NCI-H526 treated with DMSO at 0.1 percent for 48 hours (cell line): ENCODE measurements at regions not wholly inside any gene's neighbourhood (a gene's known extent, or its start where the extent isn't known, plus 50 kb on each side); places are given as distances from the start of the nearest gene placed in this dataset.

Experiments used
- DNase-seq: peaks from one replicate; lab custom pipeline; 2025; lab: John Stamatoyannopoulos, UW

DNA sequence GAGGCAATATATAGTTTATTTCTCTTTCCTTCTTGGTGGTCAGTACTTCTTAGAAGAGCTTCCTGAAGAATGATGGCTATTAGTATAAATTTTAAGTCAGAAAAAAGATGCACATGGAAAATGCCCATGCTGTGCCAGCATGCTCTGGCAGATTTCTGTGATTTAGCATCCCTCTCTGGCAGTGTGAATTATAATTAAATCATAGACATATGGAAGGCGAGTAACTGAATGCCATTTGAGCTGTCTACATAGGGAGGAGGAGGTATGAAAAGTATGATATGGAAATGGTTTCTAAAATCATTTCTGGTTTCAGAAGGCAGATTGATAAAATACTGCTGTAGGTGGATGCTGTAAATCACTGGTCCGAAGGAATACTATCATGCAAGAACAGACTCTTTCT lies 754.9 kb upstream of the LRATD1 start:
- no peak for DNase-seq

DNA sequence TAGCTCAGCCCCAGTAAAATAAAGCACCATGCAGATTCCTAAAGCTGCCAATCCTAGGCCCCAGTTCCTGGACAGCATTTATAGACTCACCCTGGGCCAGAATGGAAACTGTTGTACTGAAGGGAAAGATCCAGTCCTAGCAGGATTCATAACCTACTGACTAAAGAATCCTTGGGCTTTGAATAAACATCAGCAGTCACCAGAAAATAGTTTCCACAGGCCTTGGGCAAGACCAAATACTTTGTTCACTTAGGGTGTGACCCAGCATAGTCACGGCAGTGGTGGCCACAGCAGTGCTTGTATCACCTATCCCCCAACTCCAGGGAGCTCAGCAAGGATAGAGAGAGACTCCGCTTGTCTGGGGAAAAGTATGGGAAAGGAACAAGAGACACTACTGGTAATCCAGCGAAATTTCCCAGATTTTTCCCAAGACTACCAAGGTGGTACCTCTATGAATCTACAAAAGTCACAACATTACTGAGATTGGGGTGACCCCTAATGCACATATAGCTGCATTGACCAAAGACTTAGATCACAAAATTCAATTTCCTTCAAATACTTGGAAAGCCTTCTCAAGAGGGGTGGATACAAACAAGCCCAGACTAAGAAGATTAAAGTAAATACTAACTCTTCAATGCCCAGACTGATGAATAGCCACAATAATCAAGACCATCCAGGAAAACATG lies 748.1 kb upstream of the LRATD1 start:
- DNase-seq = no peak

DNA sequence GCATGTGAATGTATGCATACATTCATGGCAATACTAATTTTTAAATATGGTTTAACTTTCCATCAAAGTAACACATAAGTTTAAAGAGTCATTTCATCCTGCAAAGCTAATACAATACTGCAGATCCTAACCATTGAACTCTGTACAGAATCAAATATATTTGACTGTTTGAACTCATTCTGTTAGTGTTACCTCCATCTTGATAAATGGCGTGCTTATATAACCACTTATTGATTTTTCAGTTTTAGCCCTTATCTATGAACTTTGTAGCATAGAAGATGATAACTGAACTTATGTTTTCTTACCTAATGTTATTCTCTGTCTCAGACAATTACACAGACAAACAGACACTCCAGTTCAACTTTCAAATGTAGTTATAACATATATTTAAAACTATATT lies 731.0 kb upstream of the LRATD1 start:
- no peak for DNase-seq

DNA sequence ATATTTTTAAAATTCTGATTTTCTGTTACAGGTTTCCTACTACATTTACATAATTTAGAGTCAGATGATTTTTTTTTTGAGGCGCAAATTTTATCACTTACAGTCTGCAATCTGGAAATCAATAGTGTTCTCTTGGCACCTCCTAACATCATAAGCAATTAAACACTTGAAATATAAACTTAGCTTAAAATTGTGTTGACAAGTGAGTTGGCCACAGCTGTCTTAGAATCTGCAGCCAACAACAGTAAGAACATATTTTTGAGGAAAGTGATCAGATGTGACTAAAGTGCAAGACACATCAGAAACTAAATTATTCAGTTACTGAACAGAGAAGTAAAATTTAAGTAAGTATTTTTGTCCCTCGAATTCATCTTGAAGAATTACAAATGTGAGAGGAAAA lies 726.7 kb upstream of the LRATD1 start:
- no peak for DNase-seq

DNA sequence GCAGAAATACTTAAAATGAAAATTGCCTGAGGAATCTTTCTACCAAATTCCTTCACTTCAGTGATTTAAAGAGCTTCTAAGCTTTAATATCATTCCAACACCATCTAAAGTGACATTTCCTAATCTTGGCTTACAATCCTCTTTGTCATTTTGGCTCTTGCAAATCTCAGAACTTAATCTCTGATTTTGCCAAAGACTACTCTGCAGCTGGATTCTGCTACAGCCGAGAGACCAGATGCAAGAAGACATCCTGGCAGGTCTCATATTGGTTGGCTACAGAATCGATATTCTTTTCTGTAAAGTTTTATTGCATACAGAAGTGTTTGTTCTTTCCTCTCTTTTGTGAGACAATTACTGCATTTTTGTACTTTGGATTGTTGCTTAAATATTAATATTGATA lies 716.5 kb upstream of the LRATD1 start:
- no peak for DNase-seq

DNA sequence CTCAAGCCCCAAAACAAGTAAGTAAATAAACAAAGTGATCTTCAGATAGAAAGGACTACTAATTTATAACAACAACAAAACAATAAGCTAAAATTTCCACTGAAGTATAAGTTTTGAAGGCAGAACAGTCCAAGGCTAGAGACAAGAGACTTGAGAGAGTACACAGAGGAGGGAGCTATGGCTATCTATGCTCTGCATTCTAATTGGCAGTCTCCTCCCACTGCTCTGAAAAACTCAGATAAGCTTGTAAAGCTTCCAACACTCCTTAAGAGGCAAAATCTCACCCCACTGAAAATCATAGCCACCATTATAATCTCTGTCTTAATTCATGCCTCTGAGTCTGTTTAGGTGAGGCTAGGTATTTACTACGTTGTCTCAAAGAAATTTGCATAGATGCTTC lies 714.6 kb upstream of the LRATD1 start:
- no peak for DNase-seq

DNA sequence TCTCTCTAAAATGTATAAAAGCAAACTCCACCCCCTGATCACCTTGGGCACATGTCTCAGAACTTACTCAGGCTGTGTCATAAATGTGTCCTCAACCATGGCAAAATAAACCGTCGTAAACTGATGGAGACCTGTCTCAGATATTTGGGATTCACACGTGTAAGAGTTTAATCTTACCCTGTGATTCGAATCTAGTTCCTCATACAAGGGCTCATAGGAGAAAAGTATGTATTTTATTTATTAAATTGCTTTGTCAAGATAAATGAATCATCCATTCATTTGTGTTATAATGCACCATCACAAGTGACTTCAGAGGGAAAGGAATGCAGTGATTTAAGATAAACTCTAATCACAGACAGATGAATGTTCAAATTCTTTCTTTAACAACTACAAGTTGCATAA lies 712.5 kb upstream of the LRATD1 start:
- no peak for DNase-seq

DNA sequence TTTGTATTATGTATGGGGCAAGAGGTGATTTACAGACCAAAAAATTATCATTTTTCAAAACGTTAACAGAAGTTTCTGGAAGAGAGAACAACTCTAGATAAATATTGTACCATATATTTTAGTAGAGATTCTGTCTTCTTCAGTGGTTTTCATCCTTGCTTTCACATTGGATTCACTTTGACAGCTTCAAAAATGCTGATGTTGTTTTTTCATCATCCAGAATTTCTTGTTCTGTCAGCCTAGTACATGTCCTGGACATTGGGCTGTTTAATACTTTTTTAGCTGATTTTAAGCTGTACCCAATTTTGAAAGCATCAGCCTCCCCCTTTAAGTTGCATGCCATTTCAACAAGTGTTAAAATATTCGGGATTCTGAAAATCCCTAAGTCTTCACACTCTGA lies 711.3 kb upstream of the LRATD1 start:
- no peak for DNase-seq

DNA sequence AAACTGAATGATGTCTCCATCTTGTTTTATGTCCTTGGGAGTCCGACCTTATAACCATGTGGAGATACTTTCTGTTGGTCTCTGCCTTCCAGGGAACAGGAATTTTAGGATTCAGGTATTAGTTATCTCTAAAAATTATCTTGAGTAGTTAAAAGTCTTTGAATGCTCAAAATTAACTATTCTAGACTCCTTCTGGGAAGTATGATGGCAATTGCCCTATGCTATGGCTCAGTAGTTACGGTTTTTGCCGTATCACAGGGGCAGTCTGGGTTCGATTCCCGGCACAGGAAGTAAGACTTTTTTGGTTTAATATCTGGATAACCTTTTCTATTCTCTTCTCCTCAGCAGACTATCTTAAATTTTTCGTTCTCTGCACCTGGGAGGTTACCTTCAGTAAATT lies 708.7 kb upstream of the LRATD1 start:
- no peak for DNase-seq

DNA sequence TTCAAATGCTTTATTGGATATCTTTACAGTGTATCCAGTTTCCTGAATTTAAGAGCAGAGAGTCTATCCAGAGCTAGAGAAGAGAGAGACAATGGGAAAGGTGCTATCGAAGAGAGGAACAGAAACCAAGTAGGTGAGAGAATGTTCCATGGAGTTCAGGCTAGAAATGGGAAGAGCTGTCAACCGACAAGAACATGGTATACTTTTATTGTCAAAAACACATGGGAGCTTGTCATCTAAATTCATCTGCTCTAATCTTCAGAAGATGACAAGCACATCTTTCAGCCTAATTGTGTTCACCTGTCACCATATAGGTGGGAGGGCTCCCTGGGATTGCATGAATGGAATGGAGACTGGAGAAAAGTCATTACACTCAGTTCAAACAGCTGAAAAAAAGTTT lies 690.4 kb upstream of the LRATD1 start:
- DNase-seq = no peak

DNA sequence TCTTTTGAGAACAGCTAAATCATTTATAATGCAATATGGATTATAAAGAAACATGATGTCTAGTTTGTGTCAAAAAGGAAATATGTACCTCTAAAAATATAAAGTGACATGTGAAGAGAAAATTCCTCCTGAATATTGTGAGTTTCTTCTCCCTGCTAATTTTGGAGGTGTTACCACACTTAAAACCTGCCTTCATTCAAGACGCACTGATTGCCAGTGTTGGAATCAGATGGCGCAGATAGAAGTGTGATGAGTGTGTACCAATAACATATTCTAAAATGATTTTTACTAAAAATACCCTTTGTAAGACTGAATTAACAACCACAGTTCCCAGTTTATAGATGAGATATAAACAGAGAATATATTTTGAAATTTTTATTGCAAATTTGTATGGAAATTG lies 681.8 kb upstream of the LRATD1 start:
- DNase-seq = no peak

DNA sequence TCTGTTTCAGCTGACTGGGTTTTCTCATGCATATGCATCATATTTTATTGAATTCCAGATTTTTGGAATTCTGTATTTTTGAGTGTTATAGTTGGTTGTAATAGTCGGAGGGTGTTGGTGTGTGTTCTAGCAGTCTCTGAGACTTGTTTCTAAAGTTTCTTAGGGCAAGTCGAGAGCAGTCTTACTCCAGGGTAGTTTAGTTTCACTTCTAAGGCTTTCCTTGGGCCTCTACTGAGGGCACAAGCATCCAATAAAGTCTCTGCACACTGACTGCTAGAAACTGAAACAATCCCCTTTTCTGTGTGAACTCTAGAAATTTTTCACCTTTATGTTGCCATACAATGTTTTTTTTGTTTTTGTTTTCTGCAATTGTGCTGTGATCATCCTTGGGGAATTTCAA lies 663.7 kb upstream of the LRATD1 start:
- DNase-seq = no peak

DNA sequence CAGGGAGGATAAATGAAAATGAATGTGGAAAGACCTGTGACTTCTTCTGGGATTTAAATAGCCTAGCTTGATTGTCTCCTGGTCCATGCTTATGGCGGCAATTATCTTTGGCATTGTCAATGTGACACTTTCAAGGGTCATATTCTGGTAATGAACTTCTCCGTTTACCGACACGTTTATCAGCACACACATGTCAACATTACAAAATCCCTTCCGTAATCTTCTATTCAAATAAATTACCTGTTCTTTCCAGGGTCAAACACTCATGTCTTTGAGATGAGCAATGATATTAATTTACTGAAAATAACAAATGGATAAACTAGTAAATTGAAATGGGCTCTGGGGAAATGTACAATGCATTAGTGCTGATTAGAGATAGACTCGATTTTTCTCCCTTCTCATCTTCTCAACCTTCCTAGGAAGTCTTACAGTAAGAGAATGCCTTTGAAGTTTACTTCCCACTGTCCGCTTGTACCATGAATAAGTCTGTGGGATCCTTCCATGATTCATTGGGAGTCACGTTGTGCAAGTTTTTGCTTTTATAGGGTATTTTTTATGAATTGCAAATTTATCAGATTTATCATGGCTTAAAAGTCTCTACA lies 646.3 kb upstream of the LRATD1 start:
- no peak for DNase-seq

DNA sequence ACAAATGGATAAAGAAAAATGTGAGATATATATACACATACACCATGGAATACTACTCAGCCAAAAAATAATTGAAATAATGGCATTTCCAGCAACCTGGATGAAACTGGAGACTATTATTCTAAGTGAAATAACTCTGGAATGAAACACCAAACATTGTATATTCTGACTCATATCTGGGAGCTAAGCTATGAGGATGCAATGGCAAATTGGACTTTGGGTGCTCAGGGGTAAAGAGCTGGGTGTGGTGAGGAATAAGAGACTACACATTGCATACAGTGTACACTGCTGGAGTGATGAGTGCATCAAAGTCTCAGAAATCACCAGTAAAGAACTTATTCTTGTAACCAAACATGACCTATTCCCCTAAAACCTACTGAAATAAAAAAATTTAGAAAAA lies 636.0 kb upstream of the LRATD1 start:
- no peak for DNase-seq

DNA sequence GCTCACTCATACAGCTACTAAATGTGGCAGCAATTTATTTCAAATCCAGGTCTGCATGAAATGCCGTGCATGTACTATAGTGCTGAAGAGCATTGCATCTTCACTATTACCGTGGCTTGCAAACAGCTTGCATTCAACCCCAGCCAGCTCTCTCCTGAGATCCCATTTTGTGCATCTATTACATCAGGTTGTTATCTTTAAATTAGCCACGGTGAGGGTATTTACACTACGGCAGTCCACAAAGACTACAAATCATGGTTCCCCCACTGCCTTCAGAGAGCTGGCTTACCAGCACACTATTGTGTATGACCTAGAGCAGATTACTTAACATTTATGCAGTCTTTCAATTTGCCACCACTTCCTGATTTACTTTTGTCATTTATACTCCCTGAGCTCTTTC lies 621.3 kb upstream of the LRATD1 start:
- DNase-seq = no peak

DNA sequence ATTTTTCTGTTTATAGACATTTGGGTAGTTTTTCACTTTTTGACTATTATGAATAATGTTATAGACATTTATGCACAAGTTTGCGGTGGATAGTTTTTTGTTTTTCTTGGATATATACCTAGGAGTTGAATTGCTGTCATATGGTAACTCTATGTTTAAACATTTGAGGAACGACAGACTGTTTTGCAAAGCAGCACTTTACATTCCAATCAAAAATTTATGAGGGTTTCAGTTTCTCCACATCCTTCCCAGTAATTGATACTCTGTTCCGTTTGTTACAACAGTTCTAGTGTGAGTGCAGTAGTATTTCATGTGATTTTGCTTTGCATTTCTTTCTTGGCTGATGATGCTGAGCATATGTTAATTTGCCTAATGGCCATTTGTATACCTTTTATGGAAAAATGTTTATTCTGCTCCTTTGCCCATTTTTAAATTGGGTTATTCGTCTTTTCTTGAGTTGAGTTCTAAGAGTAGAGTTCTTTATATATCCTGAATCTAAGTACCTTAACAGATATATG lies 617.3 kb upstream of the LRATD1 start:
- DNase-seq = no peak

DNA sequence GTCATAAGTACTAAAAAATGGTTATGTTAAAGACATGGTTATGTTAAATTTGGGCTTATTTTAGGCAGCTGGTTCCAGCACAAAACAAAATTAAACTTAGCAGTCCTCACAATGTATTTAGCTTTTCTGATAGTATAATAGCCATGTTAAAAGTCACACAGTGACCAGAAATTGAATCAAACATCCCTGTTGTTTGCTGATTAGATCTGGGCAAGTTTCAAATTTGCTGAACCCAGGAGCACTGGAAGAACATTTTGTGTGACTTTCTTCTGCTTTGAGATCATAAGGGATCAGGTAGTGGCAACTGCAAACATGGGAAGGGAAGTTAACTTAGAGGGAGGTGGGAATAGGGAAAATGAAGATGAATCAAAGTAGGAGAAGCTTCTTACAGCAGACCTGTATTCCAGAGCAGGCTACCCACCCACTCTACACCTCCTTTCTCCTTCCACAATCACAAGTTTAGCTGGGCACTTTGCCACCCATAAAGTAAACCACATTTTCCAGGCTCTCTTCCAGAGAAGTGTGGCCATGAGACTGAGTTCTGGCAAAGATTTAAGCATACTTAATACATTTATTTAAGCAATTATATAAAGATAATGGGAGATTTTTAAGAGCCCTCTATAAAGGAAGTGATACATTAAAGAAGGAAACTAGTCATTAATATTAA lies 616.1 kb upstream of the LRATD1 start:
- DNase-seq = no peak

DNA sequence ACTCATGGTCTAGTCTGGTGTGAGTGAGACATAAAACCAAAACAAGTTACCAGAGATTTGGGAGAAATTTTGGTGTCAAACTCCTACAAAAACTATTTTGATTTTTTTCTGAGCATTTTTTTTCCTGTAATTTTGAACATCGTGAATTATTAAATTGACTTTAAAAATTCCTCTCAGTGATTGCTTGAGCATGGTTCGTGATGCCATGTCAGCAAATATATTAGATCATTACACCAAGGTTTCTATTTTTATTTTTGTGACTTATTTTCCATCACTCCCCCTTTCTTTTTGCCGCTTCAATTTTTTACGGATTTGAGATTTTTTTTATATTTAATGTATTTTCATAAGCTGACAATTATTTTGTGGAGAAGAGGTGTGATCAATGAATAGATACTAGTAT lies 613.9 kb upstream of the LRATD1 start:
- no peak for DNase-seq

DNA sequence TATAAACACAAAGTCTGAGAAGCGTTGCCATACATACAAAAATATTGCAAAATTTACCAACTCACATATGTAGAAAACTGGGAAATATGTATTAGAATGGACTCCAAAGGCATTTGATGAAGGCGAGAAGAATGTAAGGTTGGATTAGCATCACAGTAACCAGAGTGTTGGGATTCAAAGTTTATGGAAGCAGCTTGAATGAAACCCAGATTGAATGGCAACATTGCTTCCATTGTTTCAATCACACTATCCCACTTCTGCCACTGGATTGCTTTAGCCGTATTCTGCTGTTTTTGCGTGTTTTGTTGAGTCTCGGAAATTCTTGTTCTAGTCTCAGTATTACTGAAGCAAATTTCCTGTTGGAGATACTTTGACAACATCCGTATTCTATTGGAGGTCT lies 609.0 kb upstream of the LRATD1 start:
- no peak for DNase-seq

DNA sequence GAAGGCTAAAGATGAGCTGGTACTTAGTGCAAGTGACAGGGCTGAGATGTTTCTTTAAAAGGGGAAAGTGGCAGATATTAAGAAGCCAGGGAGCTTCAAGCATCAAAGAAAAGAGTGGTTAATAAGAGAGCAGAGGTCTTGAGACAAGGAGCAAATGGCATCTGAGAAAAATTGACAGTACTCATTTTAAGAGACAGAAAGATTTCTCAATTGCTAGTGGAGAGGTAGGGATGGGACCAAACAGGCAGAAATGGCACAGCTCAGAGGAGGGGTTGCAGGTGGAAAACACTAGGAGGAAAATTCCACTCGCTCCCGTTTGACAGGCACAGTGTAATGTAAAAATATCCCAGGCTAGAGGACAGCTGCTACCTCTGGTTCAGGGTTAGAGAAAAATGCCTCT lies 593.4 kb upstream of the LRATD1 start:
- DNase-seq = no peak

DNA sequence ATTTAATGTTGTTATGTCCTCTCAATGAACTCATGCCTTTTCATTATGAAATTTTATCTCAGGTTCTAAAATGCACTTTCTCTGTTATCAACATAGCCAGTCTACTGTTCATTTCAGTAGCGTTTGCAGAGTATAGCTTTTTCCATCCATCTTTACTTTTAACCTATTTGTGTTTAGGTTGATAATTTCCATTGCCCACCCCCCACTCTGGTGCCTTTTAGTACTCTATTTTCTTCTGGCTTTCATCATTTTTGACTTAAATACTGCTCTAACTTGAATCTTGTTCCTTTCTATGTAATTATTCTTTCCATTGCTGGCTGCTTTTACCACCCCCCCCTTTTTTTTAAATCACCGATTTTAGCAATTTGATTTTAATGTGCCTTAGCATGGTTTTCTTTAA lies 585.0 kb upstream of the LRATD1 start:
- no peak for DNase-seq

DNA sequence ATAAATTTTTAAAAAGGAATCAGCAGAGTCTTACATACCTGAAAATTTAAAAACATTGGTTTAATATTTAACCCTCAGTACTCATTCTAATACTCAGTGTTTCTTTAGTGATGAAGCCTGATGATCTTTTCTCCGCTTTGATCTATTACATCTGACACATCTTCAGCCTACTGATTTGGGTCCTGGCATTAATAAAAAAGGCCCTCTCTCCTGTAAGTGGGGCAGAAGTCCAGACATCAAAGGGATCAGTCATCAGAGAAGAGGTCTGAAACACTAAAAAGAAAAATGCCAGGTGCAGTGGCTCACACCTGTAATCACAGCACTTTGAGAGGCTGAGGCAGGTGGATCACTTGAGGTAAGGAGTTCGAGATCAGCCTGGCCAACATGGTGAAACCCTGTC lies 581.1 kb upstream of the LRATD1 start:
- DNase-seq = no peak

DNA sequence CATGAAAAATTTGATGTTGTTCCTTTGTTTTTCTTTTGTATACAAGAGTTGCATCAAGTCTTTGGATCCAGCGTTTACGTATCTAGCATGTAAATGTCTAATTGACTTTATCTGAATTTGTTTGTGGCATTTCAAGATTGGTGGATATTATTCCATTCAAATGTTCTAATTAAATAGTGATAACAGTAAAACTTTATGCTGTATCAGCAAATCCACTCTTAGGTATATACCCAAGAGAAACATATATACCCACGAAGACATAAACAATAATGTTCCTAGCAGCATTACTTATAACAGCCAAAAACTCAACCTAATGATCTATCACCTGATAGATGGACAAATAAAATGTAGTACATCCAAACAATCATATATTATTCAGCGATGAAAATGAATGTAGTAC lies 579.4 kb upstream of the LRATD1 start:
- no peak for DNase-seq

DNA sequence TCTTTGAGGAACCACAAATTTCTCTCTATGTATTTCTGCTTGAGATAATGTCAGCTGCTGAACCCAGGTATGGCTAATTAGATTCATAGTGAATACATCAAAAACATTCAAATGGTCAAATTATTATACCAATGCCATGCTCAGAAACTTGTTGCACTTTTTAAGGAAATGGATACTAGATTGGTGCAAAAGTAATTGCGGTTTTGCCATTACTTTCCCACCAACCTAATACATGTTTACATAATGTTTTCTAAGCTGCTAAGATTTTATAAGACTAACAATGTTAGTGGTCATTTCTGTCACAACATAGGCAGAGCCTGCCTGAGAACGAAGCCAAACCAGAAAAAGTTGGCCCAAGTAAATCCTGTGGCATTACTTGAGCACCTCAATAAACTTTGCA lies 568.2 kb upstream of the LRATD1 start:
- no peak for DNase-seq
